Fibroblast of pulmonary artery (primary cell): ENCODE measurements at regions not wholly inside any gene's neighbourhood (a gene's known extent, or its start where the extent isn't known, plus 50 kb on each side); places are given as distances from the start of the nearest gene placed in this dataset.
A peak's percentile ranks its signal among the peaks of the same experiment; 100 is the strongest.

Source experiments
- DNase-seq: peaks from one replicate; pipeline ENCODE4 v3.0.0-alpha.2; 2010; ENCODE audit warnings: low read depth
- H3K4me3 ChIP-seq: replicated peaks from 2 replicates; pipeline ENCODE4 v1.5.1; 2011; ENCODE audit warnings: low read depth, mild to moderate bottlenecking, control low read depth, low read length, moderate library complexity
- TF ChIP-seq, protein P1 (sequence below): IDR thresholded peaks from 2 replicates; pipeline ENCODE4 v1.5.1; 2011; ENCODE audit warnings: mild to moderate bottlenecking, control low read depth, low read length, inconsistent platforms; ENCODE audit errors: missing control alignments

- TF ChIP-seq, protein P1, sequence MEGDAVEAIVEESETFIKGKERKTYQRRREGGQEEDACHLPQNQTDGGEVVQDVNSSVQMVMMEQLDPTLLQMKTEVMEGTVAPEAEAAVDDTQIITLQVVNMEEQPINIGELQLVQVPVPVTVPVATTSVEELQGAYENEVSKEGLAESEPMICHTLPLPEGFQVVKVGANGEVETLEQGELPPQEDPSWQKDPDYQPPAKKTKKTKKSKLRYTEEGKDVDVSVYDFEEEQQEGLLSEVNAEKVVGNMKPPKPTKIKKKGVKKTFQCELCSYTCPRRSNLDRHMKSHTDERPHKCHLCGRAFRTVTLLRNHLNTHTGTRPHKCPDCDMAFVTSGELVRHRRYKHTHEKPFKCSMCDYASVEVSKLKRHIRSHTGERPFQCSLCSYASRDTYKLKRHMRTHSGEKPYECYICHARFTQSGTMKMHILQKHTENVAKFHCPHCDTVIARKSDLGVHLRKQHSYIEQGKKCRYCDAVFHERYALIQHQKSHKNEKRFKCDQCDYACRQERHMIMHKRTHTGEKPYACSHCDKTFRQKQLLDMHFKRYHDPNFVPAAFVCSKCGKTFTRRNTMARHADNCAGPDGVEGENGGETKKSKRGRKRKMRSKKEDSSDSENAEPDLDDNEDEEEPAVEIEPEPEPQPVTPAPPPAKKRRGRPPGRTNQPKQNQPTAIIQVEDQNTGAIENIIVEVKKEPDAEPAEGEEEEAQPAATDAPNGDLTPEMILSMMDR: no peak
Measured at GRCh38 chr5:3980156-3980555, 384.5 kb downstream of the IRX1 start.

DNA sequence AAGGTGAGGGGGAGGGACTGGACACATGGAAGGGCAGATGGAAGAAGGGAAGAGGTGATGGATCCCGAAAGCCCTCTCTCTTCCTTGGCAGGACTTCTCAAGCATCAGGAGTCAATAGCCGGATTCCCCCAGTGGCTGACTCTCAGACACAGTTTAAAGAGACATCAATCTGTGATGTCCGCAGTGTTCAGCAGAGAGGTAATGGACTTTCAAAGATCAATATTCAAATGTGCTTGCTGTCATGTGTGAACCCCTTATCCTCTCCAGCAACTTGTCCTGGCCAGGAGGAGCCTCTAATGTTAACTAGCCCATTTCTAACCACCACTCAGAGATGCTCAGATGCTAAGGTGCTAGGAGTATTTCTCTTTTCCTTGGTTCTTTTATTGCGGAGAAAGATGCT is 392.2 kb downstream of the IRX1 start:
- no peak for DNase-seq
- no peak overlapping the region for H3K4me3 ChIP-seq
- TF ChIP-seq, protein P1: no peak

More at GRCh38 chr5:3980156-3980555, 384.5 kb downstream of the IRX1 start:
- no peak for DNase-seq
- H3K4me3 ChIP-seq: no peak overlapping the region

GRCh38 chr5:3993856-3994473 is 398.3 kb downstream of the IRX1 start:
- H3K4me3 ChIP-seq: no peak overlapping the region
- DNase-seq: peak; percentile 31
- TF ChIP-seq, protein P1: no peak

DNA sequence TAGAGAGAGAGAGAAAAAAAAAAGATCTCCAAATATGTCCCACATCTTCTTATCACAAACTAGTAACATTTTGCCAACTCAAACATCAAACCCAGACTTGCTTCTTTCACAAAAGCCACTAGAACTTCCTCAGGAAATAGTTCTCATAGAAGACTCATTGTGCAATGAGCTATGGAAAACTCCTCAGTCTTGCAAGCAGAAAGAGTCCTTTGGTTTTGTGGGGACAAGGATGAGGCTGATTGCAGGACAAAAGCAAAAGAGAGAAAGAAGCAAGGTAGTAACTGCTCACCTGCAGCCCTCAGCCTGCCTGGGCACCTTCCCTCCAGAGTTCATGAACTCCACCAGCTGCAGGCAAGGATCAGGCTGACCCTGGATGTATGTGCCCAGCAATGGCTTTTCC is 399.0 kb downstream of the IRX1 start:
- peak; percentile 74 for DNase-seq
- TF ChIP-seq, protein P1: no peak
- no peak overlapping the region for H3K4me3 ChIP-seq

DNA sequence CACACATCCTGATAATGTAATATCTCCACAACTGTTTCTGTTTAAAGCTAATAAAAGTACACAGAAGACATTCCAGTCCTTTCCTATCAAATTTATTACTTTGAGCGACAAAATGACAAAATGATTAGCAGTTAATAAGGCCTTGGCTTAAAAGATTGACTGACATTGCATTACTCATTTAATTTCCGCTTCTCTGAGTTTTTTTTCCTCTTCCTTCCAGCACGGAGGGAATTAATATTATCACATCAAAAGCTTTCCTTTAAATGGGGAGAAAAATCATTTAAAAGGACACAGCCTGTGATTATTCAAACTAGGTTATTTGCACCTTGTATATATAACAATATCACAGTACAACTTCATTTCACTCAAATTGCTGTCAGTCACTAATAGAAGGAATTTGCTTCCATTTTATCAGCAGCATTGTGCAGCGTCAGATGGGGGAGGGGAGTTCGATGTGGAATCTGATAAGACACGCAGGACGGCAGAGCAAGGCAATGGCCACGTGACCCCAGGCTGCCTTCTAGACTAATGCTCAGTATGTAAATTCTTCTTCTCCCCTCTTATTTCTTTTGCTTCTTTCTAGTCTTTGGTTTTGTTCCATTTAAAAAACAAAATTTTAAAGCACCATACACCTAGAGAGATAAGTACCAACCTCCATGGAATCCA is 400.5 kb downstream of the IRX1 start:
- H3K4me3 ChIP-seq: no peak overlapping the region
- no peak for DNase-seq
- TF ChIP-seq, protein P1: no peak

GRCh38 chr5:3996707-3997336 is 401.2 kb downstream of the IRX1 start:
- no peak overlapping the region for H3K4me3 ChIP-seq
- no peak for DNase-seq
- TF ChIP-seq, protein P1: no peak

DNA sequence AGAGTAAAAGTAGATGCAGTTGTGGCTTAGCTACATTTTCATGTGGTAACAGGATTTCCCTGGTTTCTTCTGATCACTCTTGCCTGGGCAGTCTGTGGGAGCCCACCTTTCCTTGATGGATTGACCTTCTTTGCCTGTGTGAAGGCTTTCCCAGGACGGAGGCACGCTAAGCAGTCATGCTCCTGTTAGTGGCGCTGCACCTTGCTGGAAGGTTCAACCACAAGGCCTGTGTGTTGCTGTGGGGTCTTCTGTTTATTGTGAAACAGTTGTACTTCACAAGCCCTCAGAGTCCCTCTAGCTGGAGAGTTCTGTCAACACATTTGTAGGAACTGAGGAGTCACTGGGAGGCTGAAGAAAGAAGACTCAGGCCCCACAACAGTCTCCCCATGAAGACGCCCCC is 402.0 kb downstream of the IRX1 start:
- DNase-seq: no peak
- H3K4me3 ChIP-seq: no peak overlapping the region
- TF ChIP-seq, protein P1: no peak
